ENCODE measurements at regions not wholly inside any gene's neighbourhood (a gene's known extent, or its start where the extent isn't known, plus 50 kb on each side); places are given as distances from the start of the nearest gene placed in this dataset.

DNA sequence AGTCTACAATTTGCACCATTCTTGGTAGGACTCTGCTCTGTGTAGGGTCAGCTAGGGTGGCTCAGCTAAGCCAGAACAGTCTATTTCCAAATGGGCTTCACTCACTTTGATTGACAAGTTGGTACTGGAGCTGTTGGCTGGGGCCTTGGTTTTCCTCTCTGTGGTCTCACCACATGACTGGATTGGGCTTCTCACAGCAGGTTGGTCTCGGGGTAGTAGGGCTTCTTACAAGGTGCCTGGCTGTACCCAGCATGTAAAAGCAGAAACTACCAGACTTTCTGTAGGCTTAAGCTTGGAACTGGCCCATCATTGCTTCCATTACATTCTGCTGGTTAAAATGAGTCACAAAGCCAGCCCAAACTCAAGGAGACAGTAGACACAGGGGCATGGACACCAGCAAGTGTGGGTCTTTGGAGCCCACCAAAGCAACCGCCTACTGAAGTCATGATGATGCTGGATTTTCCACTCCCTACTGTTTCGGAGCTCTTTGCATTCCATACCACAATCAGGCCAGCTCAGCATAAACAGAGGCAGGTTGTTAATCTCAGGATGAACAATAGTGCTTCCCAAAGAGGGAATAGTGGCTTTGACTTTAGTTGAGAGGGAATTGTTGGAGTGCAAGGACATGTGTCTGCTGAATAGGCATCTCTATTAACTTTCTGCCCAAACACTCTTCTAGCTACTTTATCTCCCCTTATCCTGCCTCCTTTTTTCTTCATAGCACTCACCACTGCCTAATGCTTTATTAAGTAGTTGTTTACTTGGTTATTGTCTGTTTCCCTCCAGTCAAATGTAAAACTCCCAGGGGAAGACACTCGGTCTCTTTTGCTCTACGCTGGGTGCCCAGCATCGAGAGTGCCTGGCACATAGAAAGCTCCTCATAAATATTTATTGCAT, 78.0 kb upstream of the RARB start:
- no peaks in the 10 kb centered on the region for H3K9me3 ChIP-seq (replicated peaks)
- no peaks in the 10 kb centered on the region for H3K4me1 ChIP-seq
- H3K4me3 ChIP-seq: no peak overlapping the region
- H3K27me3 ChIP-seq: peaks cover 5% of the 10 kb centered on the region; the same call in 1 of the 2 replicates
- no peak for DNase-seq
- no peaks in the 10 kb centered on the region for H3K36me3 ChIP-seq
- H3K27ac ChIP-seq: no peak overlapping the region

DNA sequence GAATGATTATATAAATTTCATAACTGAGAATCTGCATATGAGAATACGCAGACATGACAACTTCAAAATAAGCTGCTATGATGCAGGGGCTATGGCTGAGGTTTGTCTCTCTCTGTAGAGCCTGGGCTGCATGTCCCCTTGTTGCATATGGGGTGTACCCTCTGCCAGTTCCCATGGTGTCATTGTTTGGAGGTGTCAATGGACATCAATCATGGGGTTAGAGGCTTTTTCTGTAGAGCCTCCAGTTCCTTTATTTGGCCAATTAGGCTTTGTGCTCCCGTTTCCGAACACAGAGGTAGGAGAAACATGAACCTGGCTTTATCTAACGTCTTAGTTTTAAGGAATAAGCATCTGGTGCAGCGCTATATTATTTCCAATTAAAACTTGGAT, 77.3 kb upstream of the RARB start:
- Histone ChIP-seq H3K9me3 (replicated peaks) (no peaks in the 10 kb centered on the region), H3K27ac (no peak overlapping the region), H3K4me3 (no peak overlapping the region), H3K36me3 (no peaks in the 10 kb centered on the region), H3K4me1 (no peaks in the 10 kb centered on the region), H3K27me3 (peaks cover 5% of the 10 kb centered on the region; the same call in 1 of the 2 replicates)
- DNase-seq: no peak

- DNase-seq: no peak
- Histone ChIP-seq H3K4me3 (no peak overlapping the region), H3K4me1 (no peaks in the 10 kb centered on the region), H3K27ac (no peak overlapping the region), H3K27me3 (no peaks in the 10 kb centered on the region), H3K36me3 (no peaks in the 10 kb centered on the region), H3K9me3 (replicated peaks) (no peaks in the 10 kb centered on the region; the same call in 1 of the 2 replicates)
Observed at GRCh38 chr3:25354071-25354470, 74.0 kb upstream of the RARB start.

DNA sequence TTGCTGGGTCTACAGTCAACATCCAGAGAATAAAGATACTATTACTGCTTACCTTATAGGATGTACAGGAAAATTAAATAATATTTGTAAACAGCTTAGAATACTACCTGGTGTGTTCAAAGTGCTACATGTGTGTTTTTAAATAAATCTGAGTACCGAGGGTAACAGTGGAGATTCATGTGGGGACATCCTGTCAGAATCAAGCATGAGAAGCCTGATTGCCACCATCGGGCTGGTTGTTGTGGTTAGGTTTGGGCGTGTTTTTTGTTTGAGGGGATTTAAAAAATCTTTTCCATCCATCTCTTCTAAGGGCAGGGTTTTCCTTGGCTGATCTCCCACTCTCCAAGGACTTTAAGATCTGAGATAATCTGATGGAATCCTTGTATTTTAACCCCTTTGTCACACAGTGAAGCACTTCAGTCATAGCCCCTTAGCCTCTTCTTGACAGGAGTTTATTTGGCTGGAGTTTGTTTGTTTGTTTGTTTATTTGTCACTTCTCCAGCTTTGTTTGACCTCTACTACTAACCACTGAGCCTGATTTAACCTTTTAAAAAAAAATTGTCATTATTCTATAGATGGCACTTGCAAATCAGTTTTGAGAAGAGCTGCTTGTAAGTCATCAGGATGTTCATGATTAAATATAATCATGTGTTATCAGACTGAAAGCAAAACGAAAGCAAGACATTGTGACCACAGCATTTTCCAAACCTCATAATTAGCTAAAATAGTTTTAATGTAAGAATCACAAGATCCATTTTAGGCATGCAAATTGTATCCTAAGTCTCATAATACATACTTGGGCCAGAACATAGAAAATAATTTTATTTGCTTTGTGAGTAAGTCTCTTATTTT, 72.8 kb upstream of the RARB start:
- H3K36me3 ChIP-seq: no peaks in the 10 kb centered on the region
- no peak for DNase-seq
- H3K27me3 ChIP-seq: no peaks in the 10 kb centered on the region
- peaks cover 2% of the 10 kb centered on the region; the same call in 1 of the 2 replicates for H3K9me3 ChIP-seq (replicated peaks)
- no peak overlapping the region for H3K4me3 ChIP-seq
- no peak overlapping the region for H3K27ac ChIP-seq
- no peaks in the 10 kb centered on the region for H3K4me1 ChIP-seq

- no peak for DNase-seq
- H3K4me3 ChIP-seq: no peak overlapping the region
- H3K4me1 ChIP-seq: no peaks in the 10 kb centered on the region
- no peak overlapping the region for H3K27ac ChIP-seq
- peaks cover 2% of the 10 kb centered on the region; the same call in 1 of the 2 replicates for H3K9me3 ChIP-seq (replicated peaks)
- no peaks in the 10 kb centered on the region for H3K36me3 ChIP-seq
- H3K27me3 ChIP-seq: no peaks in the 10 kb centered on the region
Observed at GRCh38 chr3:25355998-25356397, 72.1 kb upstream of the RARB start.

GRCh38 chr3:25362118-25362517, 65.9 kb upstream of the RARB start:
- H3K9me3 ChIP-seq (replicated peaks): peaks cover 2% of the 10 kb centered on the region; the same call in 1 of the 2 replicates
- H3K27ac ChIP-seq: no peak overlapping the region
- no peaks in the 10 kb centered on the region for H3K4me1 ChIP-seq
- H3K4me3 ChIP-seq: no peak overlapping the region
- no peak for DNase-seq
- H3K27me3 ChIP-seq: no peaks in the 10 kb centered on the region
- H3K36me3 ChIP-seq: no peaks in the 10 kb centered on the region

GRCh38 chr3:25365636-25366035, 62.4 kb upstream of the RARB start:
- Histone ChIP-seq H3K27ac (no peak overlapping the region), H3K36me3 (no peaks in the 10 kb centered on the region), H3K4me1 (no peaks in the 10 kb centered on the region), H3K4me3 (no peak overlapping the region), H3K27me3 (no peaks in the 10 kb centered on the region), H3K9me3 (replicated peaks) (no peaks in the 10 kb centered on the region)
- no peak for DNase-seq

GRCh38 chr3:25367025-25367424, 61.0 kb upstream of the RARB start:
- H3K27ac ChIP-seq: no peak overlapping the region
- H3K27me3 ChIP-seq: no peaks in the 10 kb centered on the region
- no peak for DNase-seq
- H3K36me3 ChIP-seq: no peaks in the 10 kb centered on the region
- no peak overlapping the region for H3K4me3 ChIP-seq
- H3K4me1 ChIP-seq: no peaks in the 10 kb centered on the region
- no peaks in the 10 kb centered on the region for H3K9me3 ChIP-seq (replicated peaks)

DNA sequence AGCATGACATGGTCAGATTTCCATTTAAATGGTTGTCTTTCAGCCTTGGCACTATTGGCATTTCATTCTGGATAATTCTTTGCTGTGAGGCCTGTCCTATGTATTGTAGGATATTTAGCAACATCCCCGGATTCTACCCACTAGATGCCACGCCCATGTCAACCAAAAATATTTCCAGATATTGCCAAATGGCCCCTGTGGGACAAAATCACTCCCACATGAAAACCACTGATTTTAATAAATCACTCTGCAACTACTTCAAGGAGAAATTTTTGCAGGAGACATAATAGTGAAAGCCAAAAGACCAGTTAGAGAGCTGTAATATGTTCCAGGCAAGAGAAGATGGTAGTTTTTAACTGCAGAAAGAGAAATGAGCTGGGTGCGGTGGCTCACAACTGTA, 55.9 kb upstream of the RARB start:
- Histone ChIP-seq H3K4me1 (no peaks in the 10 kb centered on the region), H3K36me3 (no peaks in the 10 kb centered on the region), H3K27ac (no peak overlapping the region), H3K4me3 (no peak overlapping the region), H3K27me3 (no peaks in the 10 kb centered on the region), H3K9me3 (replicated peaks) (no peaks in the 10 kb centered on the region)
- no peak for DNase-seq

DNA sequence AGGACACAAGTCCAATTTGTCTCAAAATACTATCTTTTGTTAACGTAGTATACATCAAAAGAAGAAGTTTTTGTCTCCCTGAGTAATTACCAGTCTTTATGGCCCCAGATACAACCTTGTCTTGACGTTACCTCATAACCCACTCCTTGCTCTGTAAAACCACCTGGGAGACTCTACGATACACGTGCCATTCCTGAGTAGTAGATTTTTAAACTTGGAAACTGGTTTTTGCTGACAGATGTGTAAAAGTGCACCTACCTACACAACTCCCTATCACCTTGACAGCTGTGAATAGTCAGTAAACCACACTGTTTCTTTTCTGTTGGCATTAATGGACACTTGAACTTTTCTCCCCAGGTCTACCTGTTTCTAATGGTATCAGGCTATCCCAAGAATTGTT, 51.7 kb upstream of the RARB start:
- Histone ChIP-seq H3K4me1 (no peaks in the 10 kb centered on the region), H3K9me3 (replicated peaks) (no peaks in the 10 kb centered on the region)

GRCh38 chr3:25377042-25377441, 51.0 kb upstream of the RARB start:
- Histone ChIP-seq H3K27me3 (no peaks in the 10 kb centered on the region), H3K4me3 (no peak overlapping the region), H3K27ac (no peak overlapping the region), H3K4me1 (no peaks in the 10 kb centered on the region), H3K9me3 (replicated peaks) (no peaks in the 10 kb centered on the region), H3K36me3 (no peaks in the 10 kb centered on the region)
- DNase-seq: no peak

More for the DNA sequence above, 51.7 kb upstream of the RARB start:
- DNase-seq: no peak
- no peak overlapping the region for H3K27ac ChIP-seq
- H3K4me3 ChIP-seq: no peak overlapping the region
- no peaks in the 10 kb centered on the region for H3K36me3 ChIP-seq
- no peaks in the 10 kb centered on the region for H3K27me3 ChIP-seq

All from SJCRH30 (cell line).